Sigmoid colon (tissue), 4 donors: ENCODE measurements at regions not wholly inside any gene's neighbourhood (a gene's known extent, or its start where the extent isn't known, plus 50 kb on each side); places are given as distances from the start of the nearest gene placed in this dataset.

Experiments
- EP300 ChIP-seq, 4 donors: sonication (generic); formaldehyde crosslinking; IDR thresholded peaks; one replicate each; pipeline ENCODE4 v1.6.1; 2017; ENCODE audit warnings: antibody characterized with exemption in 4 of 4
- POLR2A ChIP-seq, 2 donors: fragments of 450-650 bp; IDR thresholded peaks; one replicate each; pipeline ENCODE4 v1.6.1; 2016; ENCODE audit warnings: antibody characterized with exemption in 2 of 2, mild to moderate bottlenecking in 2 of 2, moderate library complexity in 2 of 2
- POLR2AphosphoS5 ChIP-seq, 4 donors: sonication (generic); formaldehyde crosslinking; IDR thresholded peaks; one replicate each; pipeline ENCODE4 v1.6.1; 2017; ENCODE audit warnings: antibody characterized with exemption in 4 of 4
- TF ChIP-seq, protein P1 (sequence below), 4 experiments: fragments of 450-650 bp in 3 of 4; fragments of 200-600 bp in 1 of 4; IDR thresholded peaks; one replicate each; pipeline ENCODE4 v1.5.1; 2016 to 2019; ENCODE audit warnings: antibody characterized with exemption in 4 of 4, mild to moderate bottlenecking in 3 of 4, moderate library complexity in 2 of 4

DNA sequence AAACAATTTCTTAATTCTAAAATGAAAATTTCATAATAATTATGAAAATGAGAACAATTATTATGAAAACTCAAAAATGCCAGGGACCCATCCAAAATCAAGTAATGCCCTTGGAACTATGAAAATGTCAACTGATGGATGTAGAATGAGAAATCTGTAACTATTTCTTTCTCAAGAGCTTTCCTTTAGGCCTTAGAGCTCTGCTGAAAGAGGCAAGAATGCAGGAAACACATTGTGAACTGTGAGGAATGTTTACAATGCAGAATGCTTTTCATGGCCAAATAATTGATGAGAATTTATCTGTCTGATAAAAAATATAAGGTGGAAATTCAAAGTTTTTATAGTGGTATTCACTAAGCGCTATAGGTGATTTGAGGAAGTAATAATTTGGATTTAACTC, 207.1 kb upstream of the PCDH18 start:
- TF ChIP-seq, protein P1, sequence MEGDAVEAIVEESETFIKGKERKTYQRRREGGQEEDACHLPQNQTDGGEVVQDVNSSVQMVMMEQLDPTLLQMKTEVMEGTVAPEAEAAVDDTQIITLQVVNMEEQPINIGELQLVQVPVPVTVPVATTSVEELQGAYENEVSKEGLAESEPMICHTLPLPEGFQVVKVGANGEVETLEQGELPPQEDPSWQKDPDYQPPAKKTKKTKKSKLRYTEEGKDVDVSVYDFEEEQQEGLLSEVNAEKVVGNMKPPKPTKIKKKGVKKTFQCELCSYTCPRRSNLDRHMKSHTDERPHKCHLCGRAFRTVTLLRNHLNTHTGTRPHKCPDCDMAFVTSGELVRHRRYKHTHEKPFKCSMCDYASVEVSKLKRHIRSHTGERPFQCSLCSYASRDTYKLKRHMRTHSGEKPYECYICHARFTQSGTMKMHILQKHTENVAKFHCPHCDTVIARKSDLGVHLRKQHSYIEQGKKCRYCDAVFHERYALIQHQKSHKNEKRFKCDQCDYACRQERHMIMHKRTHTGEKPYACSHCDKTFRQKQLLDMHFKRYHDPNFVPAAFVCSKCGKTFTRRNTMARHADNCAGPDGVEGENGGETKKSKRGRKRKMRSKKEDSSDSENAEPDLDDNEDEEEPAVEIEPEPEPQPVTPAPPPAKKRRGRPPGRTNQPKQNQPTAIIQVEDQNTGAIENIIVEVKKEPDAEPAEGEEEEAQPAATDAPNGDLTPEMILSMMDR (IDR thresholded peaks at IDR 0.05): no peak
- TF ChIP-seq POLR2A (IDR thresholded peaks at IDR 0.05) (no peak), EP300 (IDR thresholded peaks at IDR 0.05) (no peak), POLR2AphosphoS5 (IDR thresholded peaks at IDR 0.05) (no peak)
